GM19455 (cell line): ENCODE measurements at regions not wholly inside any gene's neighbourhood (a gene's known extent, or its start where the extent isn't known, plus 50 kb on each side); places are given as distances from the start of the nearest gene placed in this dataset.
"Not testable (repeated sequence)": the region's sequence is repeated elsewhere in the genome, so short reads cannot be mapped to it uniquely, and the experiment has no call there.

Experiments used
- ATAC-seq: cut with Tn5 transposase; IDR thresholded peaks from one replicate; pipeline ENCODE4 v1.9.1; 2021; ENCODE audit not compliant: unreplicated experiment

- ATAC-seq, result not testable (repeated sequence)
Observed at GRCh38 chr9:65566018-65566417, 109.7 kb upstream of the ZNG1E start.

- ATAC-seq, result not testable (repeated sequence)
Observed at GRCh38 chr9:65519018-65519417, 156.7 kb upstream of the ZNG1E start.

- ATAC-seq, result not testable (repeated sequence)
Observed at GRCh38 chr9:65514465-65514864, 161.3 kb upstream of the ZNG1E start.

GRCh38 chr9:65507897-65508296, 167.8 kb upstream of the ZNG1E start:
- not testable (repeated sequence) for ATAC-seq

- ATAC-seq, result not testable (repeated sequence)
Observed at GRCh38 chr9:65504686-65505085, 171.0 kb upstream of the ZNG1E start.

- ATAC-seq, result not testable (repeated sequence)
Observed at GRCh38 chr9:65503696-65504095, 172.0 kb upstream of the ZNG1E start.

- not testable (repeated sequence) for ATAC-seq
Observed at GRCh38 chr9:65482890-65483289, 192.8 kb upstream of the ZNG1E start.

- ATAC-seq, result not testable (repeated sequence)
Observed at GRCh38 chr9:65481291-65481690, 194.4 kb upstream of the ZNG1E start.

- ATAC-seq, result not testable (repeated sequence)
Observed at GRCh38 chr9:65474891-65475290, 189.9 kb upstream of the FOXD4L5 start.

- ATAC-seq, result not testable (repeated sequence)
Observed at GRCh38 chr9:65473059-65473822, 188.2 kb upstream of the FOXD4L5 start.

- not testable (repeated sequence) for ATAC-seq
Observed at GRCh38 chr9:65471106-65471505, 186.1 kb upstream of the FOXD4L5 start.

- ATAC-seq, result not testable (repeated sequence)
Observed at GRCh38 chr9:65466911-65467734, 182.1 kb upstream of the FOXD4L5 start.

- not testable (repeated sequence) for ATAC-seq
Observed at GRCh38 chr9:65465246-65465895, 180.4 kb upstream of the FOXD4L5 start.

- not testable (repeated sequence) for ATAC-seq
Observed at GRCh38 chr9:65462476-65462875, 177.5 kb upstream of the FOXD4L5 start.

GRCh38 chr9:65459756-65460320, 174.8 kb upstream of the FOXD4L5 start:
- ATAC-seq, result no peak

- ATAC-seq, result no peak
Observed at GRCh38 chr9:65458992-65459391, 174.0 kb upstream of the FOXD4L5 start.

GRCh38 chr9:65458465-65458864, 173.5 kb upstream of the FOXD4L5 start:
- no peak for ATAC-seq

- not testable (repeated sequence) for ATAC-seq
Observed at GRCh38 chr9:65456991-65457390, 172.0 kb upstream of the FOXD4L5 start.

GRCh38 chr9:65455751-65456647, 171.0 kb upstream of the FOXD4L5 start:
- not testable (repeated sequence) for ATAC-seq

GRCh38 chr9:65455136-65455535, 170.1 kb upstream of the FOXD4L5 start:
- not testable (repeated sequence) for ATAC-seq
